H1 (cell line): ENCODE measurements at regions not wholly inside any gene's neighbourhood (a gene's known extent, or its start where the extent isn't known, plus 50 kb on each side); places are given as distances from the start of the nearest gene placed in this dataset.

Source experiments
- CHD7 ChIP-seq: fragments of 300-600 bp; sonication (generic); IDR thresholded peaks from 2 replicates; pipeline ENCODE4 v1.7.1; 2012; ENCODE audit warnings: low read length, moderate library complexity, mild to moderate bottlenecking, inconsistent platforms; ENCODE audit not compliant: insufficient replicate concordance
- CTBP2 ChIP-seq: IDR thresholded peaks from 2 replicates; pipeline ENCODE4 v1.7.0; 2011; ENCODE audit warnings: borderline replicate concordance, mild to moderate bottlenecking, moderate library complexity, mixed read lengths, low read length; ENCODE audit not compliant: insufficient read depth, insufficient read length
- KDM1A ChIP-seq: fragments of 200-600, 300-600 bp; sonication (generic); IDR thresholded peaks from 2 replicates; pipeline ENCODE4 v1.7.1; 2016; ENCODE audit warnings: mild to moderate bottlenecking, low read length, borderline replicate concordance
- MAFK ChIP-seq: IDR thresholded peaks from 2 replicates; pipeline ENCODE4 v1.6.1; 2012; ENCODE audit warnings: low read depth, mild to moderate bottlenecking, improper control_type of control experiment, low read length
- MAX ChIP-seq: IDR thresholded peaks from 2 replicates; pipeline ENCODE4 v1.6.1; 2012; ENCODE audit warnings: inconsistent platforms
- POLR2A ChIP-seq, 2 experiments: IDR thresholded peaks; 1 replicate in 1 of 2; 2 replicates in 1 of 2; pipeline ENCODE4 v1.6.1; 2011; ENCODE audit warnings: low read depth in 2 of 2, low read length in 2 of 2, mild to moderate bottlenecking in 2 of 2; ENCODE audit errors: control extremely low read depth in 1 of 2
- POU5F1 ChIP-seq: IDR thresholded peaks from 2 replicates; pipeline ENCODE4 v1.6.1; 2011; ENCODE audit warnings: low read depth, mild to moderate bottlenecking, low read length, moderate library complexity
- RBBP5 ChIP-seq: IDR thresholded peaks from 2 replicates; pipeline ENCODE4 v1.7.1; 2012; ENCODE audit warnings: low read depth, mild to moderate bottlenecking, inconsistent platforms, low read length, moderate library complexity, borderline replicate concordance
- SAP30 ChIP-seq: fragments of 300-600 bp; sonication (generic); IDR thresholded peaks from 2 replicates; pipeline ENCODE4 v1.7.1; 2012; ENCODE audit warnings: low read length, moderate library complexity, mild to moderate bottlenecking, inconsistent platforms; ENCODE audit not compliant: insufficient read depth, insufficient replicate concordance

- TF ChIP-seq CHD7 (no peak), MAFK (no peak), POLR2A (IDR thresholded peaks at IDR 0.05; ENCODE audit: control extremely low read depth in 1 of 2, low read depth in 2 of 2, low read length in 2 of 2) (no peak), RBBP5 (no peak), SAP30 (no peak), MAX (no peak), KDM1A (no peak), POU5F1 (no peak), CTBP2 (no peak)
- TF ChIP-seq, all 59 proteins: peak for 0
Observed at GRCh38 chr21:45353200-45353599, 51.8 kb upstream of the COL18A1 start (continued).
